ENCODE measurements at regions not wholly inside any gene's neighbourhood (a gene's known extent, or its start where the extent isn't known, plus 50 kb on each side); places are given as distances from the start of the nearest gene placed in this dataset.

- no peak for TF ChIP-seq EZH2 (IDR thresholded peaks at IDR 0.05; ENCODE audit: low read length, unreplicated experiment)
- TF ChIP-seq CTCF (conservative IDR thresholded peaks at IDR 0.05; ENCODE audit: low read depth, low read length) = no peak
Measured at GRCh38 chr9:1922026-1922425, 93.1 kb upstream of the SMARCA2 start.
